Mammary epithelial cell (primary cell): ENCODE measurements at regions not wholly inside any gene's neighbourhood (a gene's known extent, or its start where the extent isn't known, plus 50 kb on each side); places are given as distances from the start of the nearest gene placed in this dataset.

Experiments used
- EZH2 ChIP-seq: IDR thresholded peaks from 2 replicates; pipeline ENCODE4 v1.6.1; 2012; ENCODE audit warnings: low read length, inconsistent platforms, borderline replicate concordance
- TF ChIP-seq, protein P1 (sequence below), 2 donors: IDR thresholded peaks in 1 of 2; conservative IDR thresholded peaks in 1 of 2; 2 replicates each; pipeline ENCODE4 v1.5.1; 2011 to 2012; ENCODE audit warnings: inconsistent platforms in 2 of 2, low read length in 2 of 2, mild to moderate bottlenecking in 2 of 2, control low read depth in 1 of 2, low read depth in 1 of 2; ENCODE audit not compliant: insufficient read depth in 1 of 2; ENCODE audit errors: extremely low read depth in 1 of 2

DNA sequence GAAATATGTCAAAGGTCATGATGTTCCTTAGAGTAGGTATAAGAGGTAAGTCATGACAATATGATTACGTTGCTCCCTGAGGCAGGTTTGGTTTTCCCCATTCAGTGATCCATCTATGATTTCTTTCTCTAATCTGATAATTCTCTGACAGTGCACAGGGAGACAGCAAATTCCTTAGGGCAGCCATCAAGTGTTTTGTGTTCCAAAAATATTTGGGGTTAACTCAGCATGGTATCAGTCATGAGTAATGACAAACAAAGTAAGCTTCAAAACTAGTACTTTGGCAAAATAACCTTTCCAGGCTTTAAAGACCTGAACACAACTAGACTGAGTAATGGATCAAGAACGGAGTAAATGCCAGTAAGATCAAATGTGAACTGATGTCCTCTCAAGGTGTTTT is 55.3 kb upstream of the SPATA31E1 start:
- TF ChIP-seq, protein P1, sequence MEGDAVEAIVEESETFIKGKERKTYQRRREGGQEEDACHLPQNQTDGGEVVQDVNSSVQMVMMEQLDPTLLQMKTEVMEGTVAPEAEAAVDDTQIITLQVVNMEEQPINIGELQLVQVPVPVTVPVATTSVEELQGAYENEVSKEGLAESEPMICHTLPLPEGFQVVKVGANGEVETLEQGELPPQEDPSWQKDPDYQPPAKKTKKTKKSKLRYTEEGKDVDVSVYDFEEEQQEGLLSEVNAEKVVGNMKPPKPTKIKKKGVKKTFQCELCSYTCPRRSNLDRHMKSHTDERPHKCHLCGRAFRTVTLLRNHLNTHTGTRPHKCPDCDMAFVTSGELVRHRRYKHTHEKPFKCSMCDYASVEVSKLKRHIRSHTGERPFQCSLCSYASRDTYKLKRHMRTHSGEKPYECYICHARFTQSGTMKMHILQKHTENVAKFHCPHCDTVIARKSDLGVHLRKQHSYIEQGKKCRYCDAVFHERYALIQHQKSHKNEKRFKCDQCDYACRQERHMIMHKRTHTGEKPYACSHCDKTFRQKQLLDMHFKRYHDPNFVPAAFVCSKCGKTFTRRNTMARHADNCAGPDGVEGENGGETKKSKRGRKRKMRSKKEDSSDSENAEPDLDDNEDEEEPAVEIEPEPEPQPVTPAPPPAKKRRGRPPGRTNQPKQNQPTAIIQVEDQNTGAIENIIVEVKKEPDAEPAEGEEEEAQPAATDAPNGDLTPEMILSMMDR (conservative IDR thresholded peaks at IDR 0.05 in 1 of 2, IDR thresholded peaks at IDR 0.05 in 1 of 2; ENCODE audit: extremely low read depth in 1 of 2, insufficient read depth in 1 of 2, low read depth in 1 of 2, low read length in 2 of 2) = no peak
- no peak for TF ChIP-seq EZH2
